EH (cell line): ENCODE measurements at regions not wholly inside any gene's neighbourhood (a gene's known extent, or its start where the extent isn't known, plus 50 kb on each side); places are given as distances from the start of the nearest gene placed in this dataset.

Experiments
- DNase-seq: peaks from one replicate; pipeline ENCODE4 v3.0.0-alpha.2; 2015; ENCODE audit warnings: low read depth

GRCh38 chr3:39748763-39749162, 60.6 kb upstream of the MYRIP start:
- no peak for DNase-seq

GRCh38 chr3:39750712-39751111, 58.7 kb upstream of the MYRIP start:
- DNase-seq: no peak

GRCh38 chr3:39751286-39751685, 58.1 kb upstream of the MYRIP start:
- DNase-seq: no peak

GRCh38 chr3:39752019-39752637, 57.3 kb upstream of the MYRIP start:
- DNase-seq: no peak

GRCh38 chr3:39752751-39753150, 56.7 kb upstream of the MYRIP start:
- DNase-seq: peak; percentile 10

GRCh38 chr3:39753391-39753790, 56.0 kb upstream of the MYRIP start:
- DNase-seq: no peak

- no peak for DNase-seq
Measured at GRCh38 chr3:39754549-39754948, 54.9 kb upstream of the MYRIP start.

GRCh38 chr3:39755100-39755499, 54.3 kb upstream of the MYRIP start:
- no peak for DNase-seq

GRCh38 chr3:39757307-39757706, 52.1 kb upstream of the MYRIP start:
- DNase-seq: no peak
